ENCODE measurements at regions not wholly inside any gene's neighbourhood (a gene's known extent, or its start where the extent isn't known, plus 50 kb on each side); places are given as distances from the start of the nearest gene placed in this dataset.

DNA sequence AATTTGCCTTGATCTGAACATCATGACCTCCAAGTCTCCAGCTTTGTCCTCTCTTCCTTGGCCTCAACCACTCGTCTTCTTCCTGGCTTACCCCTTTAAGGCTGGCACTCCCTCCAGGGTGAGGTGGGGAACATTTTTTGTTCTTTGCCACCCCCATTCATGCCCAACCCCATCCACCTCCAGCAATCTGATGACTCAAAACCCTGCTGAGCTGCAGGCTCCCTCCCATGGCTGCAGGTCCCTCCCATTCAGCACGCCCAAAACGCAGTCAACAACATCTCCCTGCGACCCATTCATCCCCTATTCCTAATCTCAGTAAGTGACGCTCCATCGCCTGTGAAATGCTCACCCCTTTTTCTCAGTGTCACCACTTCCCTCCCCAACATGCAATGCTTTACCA is 138.8 kb upstream of the PRMT8 start:
- Mint-ChIP-seq H3K27me3 (ENCODE audit: insufficient read depth, unreplicated experiment) (no peaks in the 10 kb centered on the region), H3K4me3 (ENCODE audit: unreplicated experiment) (no peak overlapping the region), H3K36me3 (ENCODE audit: insufficient read depth, unreplicated experiment) (no peaks in the 10 kb centered on the region), H3K4me1 (ENCODE audit: insufficient read depth, unreplicated experiment) (no peaks in the 10 kb centered on the region), H3K27ac (ENCODE audit: low read depth, unreplicated experiment) (no peak overlapping the region), H3K9me3 (ENCODE audit: unreplicated experiment) (no peaks in the 10 kb centered on the region)
- CTCF ChIA-PET: interaction anchor here (0.6 to 3.8 kb wide), 3 partner anchors 14 to 52 kb away, joined by 3 to 12 read pairs (median 3); no protein-coding TSS in a partner anchor
- no peak for DNase-seq (ENCODE audit: unreplicated experiment)
- TF ChIP-seq CTCF (IDR thresholded peaks at IDR 0.05; ENCODE audit: unreplicated experiment): no peak
- POLR2A ChIA-PET: interaction anchor here (0.6 kb wide), 1 partner anchor 1361 kb away, joined by 3 read pairs; no protein-coding TSS in a partner anchor
- BruUV-seq (replicated peaks): no TSS peak
- intact Hi-C loops (cut with micrococcal nuclease): no loop called here

- no peak for DNase-seq (ENCODE audit: unreplicated experiment)
- ChIA-PET POLR2A (no interaction called here), CTCF (interaction anchor here (0.9 to 3.8 kb wide), 2 partner anchors 28 to 53 kb away, joined by 3 to 12 read pairs; no protein-coding TSS in a partner anchor)
- Mint-ChIP-seq H3K27me3 (ENCODE audit: insufficient read depth, unreplicated experiment) (no peaks in the 10 kb centered on the region), H3K9me3 (ENCODE audit: unreplicated experiment) (no peaks in the 10 kb centered on the region), H3K36me3 (ENCODE audit: insufficient read depth, unreplicated experiment) (no peaks in the 10 kb centered on the region), H3K4me1 (ENCODE audit: insufficient read depth, unreplicated experiment) (no peaks in the 10 kb centered on the region), H3K27ac (ENCODE audit: low read depth, unreplicated experiment) (no peak overlapping the region), H3K4me3 (ENCODE audit: unreplicated experiment) (no peak overlapping the region)
- intact Hi-C loops (cut with micrococcal nuclease): no loop called here
- no TSS peak for BruUV-seq (replicated peaks)
- no peak for TF ChIP-seq CTCF (IDR thresholded peaks at IDR 0.05; ENCODE audit: unreplicated experiment)
Measured at GRCh38 chr12:3353621-3354020, 137.4 kb upstream of the PRMT8 start.

DNA sequence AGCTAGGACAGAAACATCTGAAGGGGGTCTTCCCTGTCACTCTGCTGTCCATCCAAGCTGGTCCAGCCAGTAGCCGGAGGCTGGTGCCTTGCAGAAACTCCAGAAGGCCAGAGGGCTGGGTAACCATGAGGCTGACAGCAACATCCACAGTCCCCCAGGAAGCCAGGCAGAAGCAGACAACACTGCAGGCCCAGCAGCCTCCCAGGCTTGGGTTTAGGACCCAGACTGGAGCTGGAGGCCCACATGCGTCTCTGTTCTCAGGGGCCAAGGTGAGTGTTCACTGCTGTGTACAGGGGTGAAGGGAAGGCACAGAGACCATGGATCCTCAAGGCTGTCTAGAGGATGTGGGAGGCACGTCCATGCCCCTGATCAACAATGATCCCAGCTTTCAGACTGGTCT is 136.4 kb upstream of the PRMT8 start:
- ChIA-PET CTCF (interaction anchor here (0.5 to 1.3 kb wide), 4 partner anchors 11 to 1171 kb away, joined by 3 to 4 read pairs (median 4); no protein-coding TSS in a partner anchor), POLR2A (no interaction called here)
- intact Hi-C loops (cut with micrococcal nuclease): no loop called here
- Mint-ChIP-seq H3K27me3 (ENCODE audit: insufficient read depth, unreplicated experiment) (no peaks in the 10 kb centered on the region), H3K36me3 (ENCODE audit: insufficient read depth, unreplicated experiment) (no peaks in the 10 kb centered on the region), H3K4me3 (ENCODE audit: unreplicated experiment) (no peak overlapping the region), H3K27ac (ENCODE audit: low read depth, unreplicated experiment) (no peak overlapping the region), H3K4me1 (ENCODE audit: insufficient read depth, unreplicated experiment) (no peaks in the 10 kb centered on the region), H3K9me3 (ENCODE audit: unreplicated experiment) (no peaks in the 10 kb centered on the region)
- no TSS peak for BruUV-seq (replicated peaks)
- TF ChIP-seq CTCF (IDR thresholded peaks at IDR 0.05; ENCODE audit: unreplicated experiment): no peak
- no peak for DNase-seq (ENCODE audit: unreplicated experiment)

- ChIA-PET POLR2A (interaction anchor here (0.7 kb wide), 3 partner anchors 10 to 96 kb away, joined by 3 to 4 read pairs (median 3); no protein-coding TSS in a partner anchor), CTCF (interaction anchor here (1.1 to 1.3 kb wide), 2 partner anchors 10 to 66 kb away, joined by 3 to 4 read pairs; no protein-coding TSS in a partner anchor)
- H3K27me3 Mint-ChIP-seq (ENCODE audit: insufficient read depth, unreplicated experiment): no peaks in the 10 kb centered on the region
- no TSS peak for BruUV-seq (replicated peaks)
- TF ChIP-seq CTCF (IDR thresholded peaks at IDR 0.05; ENCODE audit: unreplicated experiment): no peak
- no peak overlapping the region for H3K27ac Mint-ChIP-seq (ENCODE audit: low read depth, unreplicated experiment)
- no peaks in the 10 kb centered on the region for H3K36me3 Mint-ChIP-seq (ENCODE audit: insufficient read depth, unreplicated experiment)
- H3K4me1 Mint-ChIP-seq (ENCODE audit: insufficient read depth, unreplicated experiment): no peaks in the 10 kb centered on the region
- no peak for DNase-seq (ENCODE audit: unreplicated experiment)
- H3K4me3 Mint-ChIP-seq (ENCODE audit: unreplicated experiment): no peak overlapping the region
- intact Hi-C loops (cut with micrococcal nuclease): no loop called here
- H3K9me3 Mint-ChIP-seq (ENCODE audit: unreplicated experiment): no peaks in the 10 kb centered on the region
Measured at GRCh38 chr12:3355378-3355900, 135.6 kb upstream of the PRMT8 start.
